Trophoblast cell (in vitro differentiated cells and primary cell): ENCODE measurements at regions not wholly inside any gene's neighbourhood (a gene's known extent, or its start where the extent isn't known, plus 50 kb on each side); places are given as distances from the start of the nearest gene placed in this dataset.

Experiments
- DNase-seq, 2 donors: peaks; one replicate each; pipeline ENCODE4 v3.0.0-alpha.2; 2016
- H2AFZ ChIP-seq: 2 replicates; pipeline ENCODE4 v1.6.1; 2013; ENCODE audit warnings: low read length, moderate library complexity, mild to moderate bottlenecking; ENCODE audit not compliant: insufficient read depth, poor library complexity
- H2AK5ac ChIP-seq: 2 replicates; pipeline ENCODE4 v1.6.1; 2013; ENCODE audit warnings: mild to moderate bottlenecking, low read length
- H2BK120ac ChIP-seq: 2 replicates; pipeline ENCODE4 v1.6.1; 2013; ENCODE audit warnings: low read length, mild to moderate bottlenecking, moderate library complexity; ENCODE audit not compliant: insufficient read depth, poor library complexity
- H2BK12ac ChIP-seq: 2 replicates; pipeline ENCODE4 v1.6.1; 2013; ENCODE audit warnings: mild to moderate bottlenecking, low read length, moderate library complexity
- H2BK5ac ChIP-seq: 2 replicates; pipeline ENCODE4 v1.6.1; 2013; ENCODE audit warnings: low read length, low read depth, moderate library complexity, mild to moderate bottlenecking; ENCODE audit not compliant: poor library complexity
- H3K14ac ChIP-seq: 2 replicates; pipeline ENCODE4 v1.6.1; 2013; ENCODE audit warnings: mild to moderate bottlenecking, low read length
- H3K18ac ChIP-seq: 2 replicates; pipeline ENCODE4 v1.6.1; 2013; ENCODE audit warnings: mild to moderate bottlenecking, low read length
- H3K23ac ChIP-seq: 2 replicates; pipeline ENCODE4 v1.6.1; 2013; ENCODE audit warnings: low read length
- H3K27ac ChIP-seq: 2 replicates; pipeline ENCODE4 v1.5.1; 2013; ENCODE audit warnings: low read depth, mild to moderate bottlenecking, inconsistent platforms, low read length, moderate library complexity
- H3K27me3 ChIP-seq: 2 replicates; pipeline ENCODE4 v1.6.1; 2013; ENCODE audit warnings: inconsistent platforms, mild to moderate bottlenecking, low read length, moderate library complexity; ENCODE audit not compliant: insufficient read depth
- H3K36me3 ChIP-seq, 2 experiments: 1 replicate in 1 of 2; 2 replicates in 1 of 2; pipeline ENCODE4 v1.6.1; 2013; ENCODE audit warnings: low read length in 2 of 2, mild to moderate bottlenecking in 2 of 2, moderate library complexity in 1 of 2; ENCODE audit not compliant: insufficient read depth in 2 of 2, control insufficient read depth in 1 of 2
- H3K4ac ChIP-seq: 2 replicates; pipeline ENCODE4 v1.6.1; 2013; ENCODE audit warnings: low read depth, mild to moderate bottlenecking, low read length, moderate library complexity
- H3K4me1 ChIP-seq, 2 experiments: 1 replicate in 1 of 2; 2 replicates in 1 of 2; pipeline ENCODE4 v1.6.1; 2013; ENCODE audit warnings: low read length in 2 of 2, mild to moderate bottlenecking in 2 of 2, moderate library complexity in 1 of 2; ENCODE audit not compliant: insufficient read depth in 2 of 2, control insufficient read depth in 1 of 2
- H3K4me2 ChIP-seq: 2 replicates; pipeline ENCODE4 v1.6.1; 2013; ENCODE audit warnings: inconsistent platforms, mild to moderate bottlenecking, low read length, moderate library complexity
- H3K4me3 ChIP-seq: 2 replicates; pipeline ENCODE4 v1.5.1; 2013; ENCODE audit warnings: mild to moderate bottlenecking, low read depth, low read length, inconsistent platforms
- H3K79me1 ChIP-seq: one replicate; pipeline ENCODE4 v1.6.1; 2013; ENCODE audit warnings: low read length
- H3K79me2 ChIP-seq: 2 replicates; pipeline ENCODE4 v1.6.1; 2013; ENCODE audit warnings: low read length, mild to moderate bottlenecking; ENCODE audit not compliant: control insufficient read depth, insufficient read depth, poor library complexity
- H3K9ac ChIP-seq: 2 replicates; pipeline ENCODE4 v1.6.1; 2013; ENCODE audit warnings: mild to moderate bottlenecking, low read length
- H3K9me3 ChIP-seq: 2 replicates; pipeline ENCODE4 v1.6.1; 2013; ENCODE audit warnings: low read depth, mild to moderate bottlenecking, control low read depth, inconsistent platforms, low read length; ENCODE audit not compliant: insufficient read depth
- H4K12ac ChIP-seq: 2 replicates; pipeline ENCODE4 v1.6.1; 2013; ENCODE audit warnings: low read depth, mild to moderate bottlenecking, low read length, moderate library complexity
- H4K8ac ChIP-seq: 2 replicates; pipeline ENCODE4 v1.6.1; 2013; ENCODE audit warnings: low read depth, mild to moderate bottlenecking, low read length, moderate library complexity
- H4K91ac ChIP-seq: one replicate; pipeline ENCODE4 v1.6.1; 2013; ENCODE audit warnings: low read depth, mild to moderate bottlenecking, low read length, moderate library complexity
- WGBS: extraction: QIAGEN DNeasy Blood & Tissue Kit; methylation state at CpG from one replicate; pipeline ENCODE4 v1.1.7; 2013; ENCODE audit warnings: missing lambda C conversion rate; ENCODE audit not compliant: insufficient read length, insufficient coverage; ENCODE audit errors: extremely low coverage; 5-methylcytosine and 5-hydroxymethylcytosine counted together

- no peak overlapping the region for H4K8ac ChIP-seq
- peaks cover 31% of the 10 kb centered on the region for H3K27me3 ChIP-seq
- no peak overlapping the region for H2BK5ac ChIP-seq
- H3K23ac ChIP-seq: no peak overlapping the region
- no CpG with 5 or more reads among the region's 23 CpGs for WGBS
- no peak overlapping the region for H4K91ac ChIP-seq
- H3K79me1 ChIP-seq: no peaks in the 10 kb centered on the region
- H3K27ac ChIP-seq: no peak overlapping the region
- no peak overlapping the region for H3K4me3 ChIP-seq
- no peak overlapping the region for H2AK5ac ChIP-seq
- no peaks in the 10 kb centered on the region for H3K9me3 ChIP-seq
- H3K18ac ChIP-seq: no peak overlapping the region
- DNase-seq: no peak
- no peak overlapping the region for H3K4ac ChIP-seq
- peak overlapping the region; percentile 53 for H3K4me2 ChIP-seq
- no peak overlapping the region for H2BK12ac ChIP-seq
- H4K12ac ChIP-seq: no peak overlapping the region
- H3K14ac ChIP-seq: no peak overlapping the region
- no peaks in the 10 kb centered on the region for H3K36me3 ChIP-seq
- no peak overlapping the region for H2BK120ac ChIP-seq
- no peaks in the 10 kb centered on the region for H3K79me2 ChIP-seq
- no peak overlapping the region for H3K9ac ChIP-seq
- H2AFZ ChIP-seq: no peak overlapping the region
- no peaks in the 10 kb centered on the region for H3K4me1 ChIP-seq
Observed at GRCh38 chr17:72219137-72219823, 98.5 kb downstream of the SOX9 start.

- no peak overlapping the region for H3K23ac ChIP-seq
- H2AK5ac ChIP-seq: no peak overlapping the region
- no peak overlapping the region for H4K8ac ChIP-seq
- no peak overlapping the region for H2BK120ac ChIP-seq
- H3K79me1 ChIP-seq: no peaks in the 10 kb centered on the region
- peak overlapping the region; percentile 53 for H3K4me2 ChIP-seq
- H3K9ac ChIP-seq: no peak overlapping the region
- no peaks in the 10 kb centered on the region for H3K9me3 ChIP-seq
- H3K14ac ChIP-seq: no peak overlapping the region
- no peak for DNase-seq
- H3K36me3 ChIP-seq: no peaks in the 10 kb centered on the region
- no peak overlapping the region for H3K4me3 ChIP-seq
- no peak overlapping the region for H3K18ac ChIP-seq
- no peak overlapping the region for H2AFZ ChIP-seq
- no peak overlapping the region for H3K27ac ChIP-seq
- H3K27me3 ChIP-seq: peaks cover 31% of the 10 kb centered on the region
- H3K79me2 ChIP-seq: no peaks in the 10 kb centered on the region
- H4K91ac ChIP-seq: no peak overlapping the region
- H2BK5ac ChIP-seq: no peak overlapping the region
- no peaks in the 10 kb centered on the region for H3K4me1 ChIP-seq
- no peak overlapping the region for H2BK12ac ChIP-seq
- no peak overlapping the region for H3K4ac ChIP-seq
- no CpG with 5 or more reads among the region's 22 CpGs for WGBS
- H4K12ac ChIP-seq: no peak overlapping the region
Observed at GRCh38 chr17:72219824-72220493, 99.1 kb downstream of the SOX9 start.

- Histone ChIP-seq H3K36me3 (no peaks in the 10 kb centered on the region), H3K4me2 (no peak overlapping the region), H3K27me3 (peaks cover 31% of the 10 kb centered on the region), H4K91ac (no peak overlapping the region), H2BK5ac (no peak overlapping the region), H3K9ac (no peak overlapping the region), H3K14ac (no peak overlapping the region), H3K4me3 (no peak overlapping the region), H4K12ac (no peak overlapping the region), H4K8ac (no peak overlapping the region), H3K4ac (no peak overlapping the region), H3K23ac (no peak overlapping the region), H3K79me2 (no peaks in the 10 kb centered on the region), H3K4me1 (no peaks in the 10 kb centered on the region), H2BK12ac (no peak overlapping the region), H3K9me3 (no peaks in the 10 kb centered on the region), H2AFZ (no peak overlapping the region), H2BK120ac (no peak overlapping the region), H3K27ac (no peak overlapping the region), H3K79me1 (no peaks in the 10 kb centered on the region), H3K18ac (no peak overlapping the region), H2AK5ac (no peak overlapping the region)
- WGBS: no CpG with 5 or more reads among the region's 2 CpGs
- DNase-seq: no peak
Observed at GRCh38 chr17:72222661-72223380, 102.0 kb downstream of the SOX9 start.

GRCh38 chr17:72223866-72224291 lies 103.1 kb downstream of the SOX9 start:
- Histone ChIP-seq H3K4me2 (no peak overlapping the region), H3K79me1 (no peaks in the 10 kb centered on the region), H3K36me3 (no peaks in the 10 kb centered on the region), H3K4me1 (no peaks in the 10 kb centered on the region), H3K14ac (no peak overlapping the region), H2BK120ac (no peak overlapping the region), H2AK5ac (no peak overlapping the region), H3K9ac (no peak overlapping the region), H3K79me2 (no peaks in the 10 kb centered on the region), H4K12ac (no peak overlapping the region), H2AFZ (no peak overlapping the region), H3K27me3 (peaks cover 27% of the 10 kb centered on the region), H3K23ac (no peak overlapping the region), H3K9me3 (no peaks in the 10 kb centered on the region), H3K27ac (no peak overlapping the region), H4K8ac (no peak overlapping the region), H3K4me3 (no peak overlapping the region), H3K4ac (no peak overlapping the region), H3K18ac (no peak overlapping the region), H4K91ac (no peak overlapping the region), H2BK5ac (no peak overlapping the region), H2BK12ac (no peak overlapping the region)
- DNase-seq: no peak
- no CpG with 5 or more reads among the region's 11 CpGs for WGBS
